ENCODE measurements at regions not wholly inside any gene's neighbourhood (a gene's known extent, or its start where the extent isn't known, plus 50 kb on each side); places are given as distances from the start of the nearest gene placed in this dataset.
"Not testable (repeated sequence)": the region's sequence is repeated elsewhere in the genome, so short reads cannot be mapped to it uniquely, and the experiment has no call there.

GRCh38 chr10:130969700-130970099, 341.8 kb downstream of the TCERG1L start:
- TF ChIP-seq CTCF (conservative IDR thresholded peaks at IDR 0.05; ENCODE audit: low read depth, low read length) = no peak
- DNase-seq (ENCODE audit: low read depth) = no peak
- H3K4me3 ChIP-seq (ENCODE audit: low read depth, low read length) = no peak overlapping the region

GRCh38 chr10:130970341-130971122, 341.0 kb downstream of the TCERG1L start:
- TF ChIP-seq CTCF (conservative IDR thresholded peaks at IDR 0.05; ENCODE audit: low read depth, low read length) = no peak
- no peak overlapping the region for H3K4me3 ChIP-seq (ENCODE audit: low read depth, low read length)
- no peak for DNase-seq (ENCODE audit: low read depth)

- no peak for TF ChIP-seq CTCF (conservative IDR thresholded peaks at IDR 0.05; ENCODE audit: low read depth, low read length)
- DNase-seq (ENCODE audit: low read depth) = no peak
- no peak overlapping the region for H3K4me3 ChIP-seq (ENCODE audit: low read depth, low read length)
These were observed 340.4 kb downstream of the TCERG1L start for GRCh38 chr10:130971123-130971435.

GRCh38 chr10:130973127-130973839, 338.2 kb downstream of the TCERG1L start:
- TF ChIP-seq CTCF (conservative IDR thresholded peaks at IDR 0.05; ENCODE audit: low read depth, low read length) = no peak
- no peak for DNase-seq (ENCODE audit: low read depth)
- no peak overlapping the region for H3K4me3 ChIP-seq (ENCODE audit: low read depth, low read length)

- no peak for TF ChIP-seq CTCF (conservative IDR thresholded peaks at IDR 0.05; ENCODE audit: low read depth, low read length)
- DNase-seq (ENCODE audit: low read depth) = no peak
These were observed 337.4 kb downstream of the TCERG1L start for GRCh38 chr10:130974166-130974565.

GRCh38 chr10:130975351-130975750, 336.2 kb downstream of the TCERG1L start:
- H3K4me3 ChIP-seq (ENCODE audit: low read depth, low read length); DNase-seq (ENCODE audit: low read depth): not testable (repeated sequence)

More at GRCh38 chr10:130974166-130974565, 337.4 kb downstream of the TCERG1L start:
- H3K4me3 ChIP-seq (ENCODE audit: low read depth, low read length) = no peak overlapping the region

- no peak for TF ChIP-seq CTCF (conservative IDR thresholded peaks at IDR 0.05; ENCODE audit: low read depth, low read length)
- DNase-seq (ENCODE audit: low read depth) = no peak
- H3K4me3 ChIP-seq (ENCODE audit: low read depth, low read length) = no peak overlapping the region
These were observed 328.7 kb downstream of the TCERG1L start for GRCh38 chr10:130982802-130983201.

Measured in epithelial cell of proximal tubule (primary cell).